ENCODE measurements at regions not wholly inside any gene's neighbourhood (a gene's known extent, or its start where the extent isn't known, plus 50 kb on each side); places are given as distances from the start of the nearest gene placed in this dataset.

- TF ChIP-seq CTCF (IDR thresholded peaks at IDR 0.05) = no peak
- TF ChIP-seq EZH2 (IDR thresholded peaks at IDR 0.05) = no peak
- no peak for TF ChIP-seq EZH2phosphoT487 (IDR thresholded peaks at IDR 0.05)
Measured at GRCh38 chr9:82531795-82532194, 531.1 kb downstream of the RASEF start.
